ENCODE measurements at regions not wholly inside any gene's neighbourhood (a gene's known extent, or its start where the extent isn't known, plus 50 kb on each side); places are given as distances from the start of the nearest gene placed in this dataset.

GRCh38 chr1:220991959-220992704, 112.9 kb downstream of the HLX start:
- no peaks in the 10 kb centered on the region for H3K4me1 ChIP-seq (replicated peaks in 1 of 2)
- H3K4me3 ChIP-seq: no peak overlapping the region
- ATAC-seq (replicated peaks in 6 of 8): peak in 5 of 8 experiments; percentile 46 to 93 (median 68)
- in situ Hi-C loops (cut with MboI; ENCODE audit: low pct_unique_long_range_greater_than_20kb in 2 of 9, low sequenced_read_pairs in 9 of 9, unreplicated experiment in 9 of 9): no loop called here
- no peak overlapping the region for H3K27ac ChIP-seq
- WGBS, 10 experiments: 0 to 64% (median 30%) methylated on average over 5 to 13 of the region's 13 CpGs

- ATAC-seq (replicated peaks in 6 of 8): no peak
- in situ Hi-C loops (cut with MboI; ENCODE audit: low pct_unique_long_range_greater_than_20kb in 2 of 9, low sequenced_read_pairs in 9 of 9, unreplicated experiment in 9 of 9): no loop called here
- Histone ChIP-seq H3K4me3 (no peak overlapping the region), H3K27ac (no peak overlapping the region), H3K4me1 (replicated peaks in 1 of 2) (no peaks in the 10 kb centered on the region)
- WGBS, 10 experiments: 7 to 48% (median 33%) methylated on average over 1 to 3 of the region's 3 CpGs; no CpG with 5 or more reads in 1 of the 10 experiments
Observed at GRCh38 chr1:220992705-220993052, 113.4 kb downstream of the HLX start.

- H3K27ac ChIP-seq: no peak overlapping the region
- H3K4me1 ChIP-seq (replicated peaks in 1 of 2): no peaks in the 10 kb centered on the region
- 61 to 98% (median 83%) methylated on average over 1 to 3 of the region's 3 CpGs; no CpG with 5 or more reads in 3 of the 10 experiments for WGBS, 10 experiments
- ATAC-seq (replicated peaks in 6 of 8): no peak
- no peak overlapping the region for H3K4me3 ChIP-seq
- in situ Hi-C loops (cut with MboI; ENCODE audit: low pct_unique_long_range_greater_than_20kb in 2 of 9, low sequenced_read_pairs in 9 of 9, unreplicated experiment in 9 of 9): no loop called here
Observed at GRCh38 chr1:220994671-220995070, 115.4 kb downstream of the HLX start.

GRCh38 chr1:220997791-220998190, 118.5 kb downstream of the HLX start:
- in situ Hi-C loops (cut with MboI; ENCODE audit: low pct_unique_long_range_greater_than_20kb in 2 of 9, low sequenced_read_pairs in 9 of 9, unreplicated experiment in 9 of 9): no loop called here
- Histone ChIP-seq H3K4me3 (no peak overlapping the region), H3K27ac (no peak overlapping the region), H3K4me1 (replicated peaks in 1 of 2) (no peaks in the 10 kb centered on the region)
- WGBS, 10 experiments: 20 to 100% (median 87%) methylated on average over 1 to 3 of the region's 3 CpGs; no CpG with 5 or more reads in 5 of the 10 experiments
- ATAC-seq (replicated peaks in 6 of 8): no peak

- Histone ChIP-seq H3K4me3 (no peak overlapping the region), H3K4me1 (replicated peaks in 1 of 2) (no peaks in the 10 kb centered on the region), H3K27ac (no peak overlapping the region)
- WGBS, 10 experiments: 20 to 83% (median 72%) methylated on average over 1 to 6 of the region's 6 CpGs
- no peak for ATAC-seq (replicated peaks in 6 of 8)
- in situ Hi-C loops (cut with MboI; ENCODE audit: low pct_unique_long_range_greater_than_20kb in 2 of 9, low sequenced_read_pairs in 9 of 9, unreplicated experiment in 9 of 9): no loop called here
Observed at GRCh38 chr1:220999872-221000863, 120.9 kb downstream of the HLX start.

GRCh38 chr1:221001167-221001566, 121.9 kb downstream of the HLX start:
- Histone ChIP-seq H3K4me3 (no peak overlapping the region), H3K27ac (no peak overlapping the region), H3K4me1 (replicated peaks in 1 of 2) (no peaks in the 10 kb centered on the region)
- no peak for ATAC-seq (replicated peaks in 6 of 8)
- WGBS, 10 experiments: 40 to 100% (median 81%) methylated on average over 1 to 3 of the region's 4 CpGs; no CpG with 5 or more reads in 3 of the 10 experiments
- in situ Hi-C loops (cut with MboI; ENCODE audit: low pct_unique_long_range_greater_than_20kb in 2 of 9, low sequenced_read_pairs in 9 of 9, unreplicated experiment in 9 of 9): no loop called here

GRCh38 chr1:221002601-221003000, 123.4 kb downstream of the HLX start:
- no peak overlapping the region for H3K4me3 ChIP-seq
- in situ Hi-C loops (cut with MboI; ENCODE audit: low pct_unique_long_range_greater_than_20kb in 2 of 9, low sequenced_read_pairs in 9 of 9, unreplicated experiment in 9 of 9): no loop called here
- H3K4me1 ChIP-seq (replicated peaks in 1 of 2): no peaks in the 10 kb centered on the region
- no peak overlapping the region for H3K27ac ChIP-seq
- ATAC-seq (replicated peaks in 6 of 8): no peak
- 64 to 100% (median 76%) methylated on average over 1 to 3 of the region's 3 CpGs; no CpG with 5 or more reads in 1 of the 10 experiments for whole genome bisulfite sequencing, 10 experiments

- ATAC-seq (replicated peaks in 6 of 8): no peak
- no peak overlapping the region for H3K27ac ChIP-seq
- H3K4me3 ChIP-seq: no peak overlapping the region
- no peaks in the 10 kb centered on the region for H3K4me1 ChIP-seq (replicated peaks in 1 of 2)
- in situ Hi-C loops (cut with MboI; ENCODE audit: low pct_unique_long_range_greater_than_20kb in 2 of 9, low sequenced_read_pairs in 9 of 9, unreplicated experiment in 9 of 9): no loop called here
- WGBS, 10 experiments: 50 to 73% (median 71%) methylated on average over 1 of the region's 1 CpG; no CpG with 5 or more reads in 5 of the 10 experiments
Observed at GRCh38 chr1:221011145-221011544, 131.9 kb downstream of the HLX start.

- no peak for ATAC-seq (replicated peaks in 6 of 8)
- in situ Hi-C loops (cut with MboI; ENCODE audit: low pct_unique_long_range_greater_than_20kb in 2 of 9, low sequenced_read_pairs in 9 of 9, unreplicated experiment in 9 of 9): no loop called here
- 56 to 93% (median 81%) methylated on average over 1 to 5 of the region's 5 CpGs; no CpG with 5 or more reads in 2 of the 10 experiments for WGBS, 10 experiments
- Histone ChIP-seq H3K4me3 (no peak overlapping the region), H3K27ac (no peak overlapping the region), H3K4me1 (replicated peaks in 1 of 2) (no peaks in the 10 kb centered on the region)
Observed at GRCh38 chr1:221012120-221012519, 132.9 kb downstream of the HLX start.

- 14 to 100% (median 76%) methylated on average over 1 to 3 of the region's 3 CpGs; no CpG with 5 or more reads in 1 of the 10 experiments for WGBS, 10 experiments
- Histone ChIP-seq H3K27ac (no peak overlapping the region), H3K4me1 (replicated peaks in 1 of 2) (no peaks in the 10 kb centered on the region), H3K4me3 (no peak overlapping the region)
- ATAC-seq (replicated peaks in 6 of 8): no peak
- in situ Hi-C loops (cut with MboI; ENCODE audit: low pct_unique_long_range_greater_than_20kb in 2 of 9, low sequenced_read_pairs in 9 of 9, unreplicated experiment in 9 of 9): no loop called here
Observed at GRCh38 chr1:221013691-221014660, 134.7 kb downstream of the HLX start.

GRCh38 chr1:221015159-221015790, 136.0 kb downstream of the HLX start:
- WGBS, 10 experiments: 60 to 100% (median 84%) methylated on average over 1 to 5 of the region's 5 CpGs; no CpG with 5 or more reads in 1 of the 10 experiments
- H3K4me3 ChIP-seq: no peak overlapping the region
- no peak overlapping the region for H3K27ac ChIP-seq
- ATAC-seq (replicated peaks in 6 of 8): no peak
- in situ Hi-C loops (cut with MboI; ENCODE audit: low pct_unique_long_range_greater_than_20kb in 2 of 9, low sequenced_read_pairs in 9 of 9, unreplicated experiment in 9 of 9): no loop called here
- H3K4me1 ChIP-seq (replicated peaks in 1 of 2): no peaks in the 10 kb centered on the region

- no peak for ATAC-seq (replicated peaks in 6 of 8)
- Histone ChIP-seq H3K4me1 (replicated peaks in 1 of 2) (no peaks in the 10 kb centered on the region), H3K27ac (no peak overlapping the region), H3K4me3 (no peak overlapping the region)
- in situ Hi-C loops (cut with MboI; ENCODE audit: low pct_unique_long_range_greater_than_20kb in 2 of 9, low sequenced_read_pairs in 9 of 9, unreplicated experiment in 9 of 9): no loop called here
Observed at GRCh38 chr1:221016751-221017150, 137.5 kb downstream of the HLX start.
